Mammary epithelial cell (primary cell): ENCODE measurements at regions not wholly inside any gene's neighbourhood (a gene's known extent, or its start where the extent isn't known, plus 50 kb on each side); places are given as distances from the start of the nearest gene placed in this dataset.

Source experiments
- CTCF ChIP-seq, 2 donors: IDR thresholded peaks in 1 of 2; conservative IDR thresholded peaks in 1 of 2; 2 replicates each; pipeline ENCODE4 v1.5.1; 2011 to 2012; ENCODE audit warnings: inconsistent platforms in 2 of 2, low read length in 2 of 2, mild to moderate bottlenecking in 2 of 2, control low read depth in 1 of 2, low read depth in 1 of 2; ENCODE audit not compliant: insufficient read depth in 1 of 2; ENCODE audit errors: extremely low read depth in 1 of 2
- EZH2 ChIP-seq: IDR thresholded peaks from 2 replicates; pipeline ENCODE4 v1.6.1; 2012; ENCODE audit warnings: low read length, inconsistent platforms, borderline replicate concordance

- TF ChIP-seq CTCF (conservative IDR thresholded peaks at IDR 0.05 in 1 of 2, IDR thresholded peaks at IDR 0.05 in 1 of 2; ENCODE audit: extremely low read depth in 1 of 2, insufficient read depth in 1 of 2, low read depth in 1 of 2, low read length in 2 of 2) (no peak), EZH2 (no peak)
These were observed 114.0 kb downstream of the RPAP3 start for GRCh38 chr12:47591795-47592194.
